ENCODE measurements at regions not wholly inside any gene's neighbourhood (a gene's known extent, or its start where the extent isn't known, plus 50 kb on each side); places are given as distances from the start of the nearest gene placed in this dataset.

DNA sequence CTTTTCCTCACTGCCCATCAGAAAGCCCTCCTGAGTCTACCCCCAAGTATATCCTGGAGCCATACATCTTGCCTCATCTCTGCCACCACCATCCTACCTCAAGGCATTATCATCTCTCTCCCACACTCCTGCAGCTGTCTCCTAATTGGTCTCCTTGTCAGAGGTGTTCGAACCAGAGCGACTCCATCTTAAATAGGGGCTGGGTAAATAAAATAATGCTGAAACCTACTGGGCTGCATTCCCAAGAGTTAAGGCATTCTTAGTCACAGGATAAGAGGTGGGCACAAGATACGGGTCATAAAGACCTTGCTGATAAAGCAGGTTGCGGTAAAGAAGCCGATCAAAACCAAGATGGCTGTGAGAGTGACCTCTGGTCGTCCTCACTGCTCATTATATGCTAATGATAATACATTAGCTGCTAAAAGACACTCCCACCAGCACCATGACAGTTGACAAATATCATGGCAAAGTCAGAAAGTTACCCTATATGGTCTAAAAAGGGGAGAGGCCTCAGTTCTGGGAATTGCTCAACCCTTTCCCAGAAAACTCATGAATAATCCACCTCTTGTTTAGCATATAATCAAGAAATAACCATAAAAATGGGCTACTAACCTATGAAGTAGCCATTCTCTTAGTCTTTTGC lies 97.0 kb upstream of the C16orf82 start:
- no peak for TF ChIP-seq YY1 (IDR thresholded peaks at IDR 0.05; ENCODE audit: insufficient read depth, insufficient read length)
- TF ChIP-seq ZNF274 (IDR thresholded peaks at IDR 0.05; ENCODE audit: low read depth, low read length): no peak

Data from NT2/D1 (cell line).